HCT116 (cell line): ENCODE measurements at regions not wholly inside any gene's neighbourhood (a gene's known extent, or its start where the extent isn't known, plus 50 kb on each side); places are given as distances from the start of the nearest gene placed in this dataset.

Experiments
- EZH2 ChIP-seq: fragments of 200-600 bp; sonication (generic); IDR thresholded peaks from 2 replicates; pipeline ENCODE4 v1.6.1; 2017; ENCODE audit warnings: antibody characterized with exemption, mixed run types
- POLR2A ChIP-seq: IDR thresholded peaks from 2 replicates; pipeline ENCODE4 v1.7.0; 2011; ENCODE audit warnings: borderline replicate concordance; ENCODE audit not compliant: insufficient read depth, insufficient read length; ENCODE audit errors: extremely low read depth
- SP1 ChIP-seq: IDR thresholded peaks from 2 replicates; pipeline ENCODE4 v1.6.1; 2012; ENCODE audit warnings: low read depth
- SRF ChIP-seq: IDR thresholded peaks from 2 replicates; pipeline ENCODE4 v1.6.1; 2012; ENCODE audit warnings: low read depth
- YY1 ChIP-seq: IDR thresholded peaks from 2 replicates; pipeline ENCODE4 v1.6.1; 2011; ENCODE audit warnings: low read length, low read depth, moderate library complexity, mild to moderate bottlenecking; ENCODE audit not compliant: insufficient replicate concordance; ENCODE audit errors: extremely low read depth
- ZFX ChIP-seq: fragments of 450-650 bp; IDR thresholded peaks from 2 replicates; pipeline ENCODE4 v1.6.1; 2017
- TF ChIP-seq, protein P1 (sequence below), 3 experiments: fragments of 200-600 bp in 1 of 3; sonication (generic) in 1 of 3; IDR thresholded peaks in 2 of 3; conservative IDR thresholded peaks in 1 of 3; 2 replicates each; pipeline ENCODE4 v1.5.1; 2012 to 2017; ENCODE audit warnings: low read depth in 2 of 3, low read length in 2 of 3, antibody characterized with exemption in 1 of 3, borderline replicate concordance in 1 of 3, control low read depth in 1 of 3, mild to moderate bottlenecking in 1 of 3, mixed read lengths in 1 of 3, mixed run types in 1 of 3, moderate library complexity in 1 of 3; ENCODE audit not compliant: insufficient read depth in 1 of 3
- TF ChIP-seq, protein P2 (sequence below): IDR thresholded peaks from 2 replicates; pipeline ENCODE4 v1.6.1; 2012; ENCODE audit warnings: low read depth

GRCh38 chr1:66480162-66480561 lies 53.8 kb upstream of the SGIP1 start:
- TF ChIP-seq POLR2A (no peak), SRF (no peak), SP1 (no peak), YY1 (no peak), ZFX (no peak), EZH2 (no peak)
- TF ChIP-seq, protein P1, sequence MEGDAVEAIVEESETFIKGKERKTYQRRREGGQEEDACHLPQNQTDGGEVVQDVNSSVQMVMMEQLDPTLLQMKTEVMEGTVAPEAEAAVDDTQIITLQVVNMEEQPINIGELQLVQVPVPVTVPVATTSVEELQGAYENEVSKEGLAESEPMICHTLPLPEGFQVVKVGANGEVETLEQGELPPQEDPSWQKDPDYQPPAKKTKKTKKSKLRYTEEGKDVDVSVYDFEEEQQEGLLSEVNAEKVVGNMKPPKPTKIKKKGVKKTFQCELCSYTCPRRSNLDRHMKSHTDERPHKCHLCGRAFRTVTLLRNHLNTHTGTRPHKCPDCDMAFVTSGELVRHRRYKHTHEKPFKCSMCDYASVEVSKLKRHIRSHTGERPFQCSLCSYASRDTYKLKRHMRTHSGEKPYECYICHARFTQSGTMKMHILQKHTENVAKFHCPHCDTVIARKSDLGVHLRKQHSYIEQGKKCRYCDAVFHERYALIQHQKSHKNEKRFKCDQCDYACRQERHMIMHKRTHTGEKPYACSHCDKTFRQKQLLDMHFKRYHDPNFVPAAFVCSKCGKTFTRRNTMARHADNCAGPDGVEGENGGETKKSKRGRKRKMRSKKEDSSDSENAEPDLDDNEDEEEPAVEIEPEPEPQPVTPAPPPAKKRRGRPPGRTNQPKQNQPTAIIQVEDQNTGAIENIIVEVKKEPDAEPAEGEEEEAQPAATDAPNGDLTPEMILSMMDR (IDR thresholded peaks at IDR 0.05 in 2 of 3, conservative IDR thresholded peaks at IDR 0.05 in 1 of 3; ENCODE audit: borderline replicate concordance in 1 of 3, insufficient read depth in 1 of 3, low read depth in 2 of 3, low read length in 2 of 3), result no peak
- TF ChIP-seq, protein P2, sequence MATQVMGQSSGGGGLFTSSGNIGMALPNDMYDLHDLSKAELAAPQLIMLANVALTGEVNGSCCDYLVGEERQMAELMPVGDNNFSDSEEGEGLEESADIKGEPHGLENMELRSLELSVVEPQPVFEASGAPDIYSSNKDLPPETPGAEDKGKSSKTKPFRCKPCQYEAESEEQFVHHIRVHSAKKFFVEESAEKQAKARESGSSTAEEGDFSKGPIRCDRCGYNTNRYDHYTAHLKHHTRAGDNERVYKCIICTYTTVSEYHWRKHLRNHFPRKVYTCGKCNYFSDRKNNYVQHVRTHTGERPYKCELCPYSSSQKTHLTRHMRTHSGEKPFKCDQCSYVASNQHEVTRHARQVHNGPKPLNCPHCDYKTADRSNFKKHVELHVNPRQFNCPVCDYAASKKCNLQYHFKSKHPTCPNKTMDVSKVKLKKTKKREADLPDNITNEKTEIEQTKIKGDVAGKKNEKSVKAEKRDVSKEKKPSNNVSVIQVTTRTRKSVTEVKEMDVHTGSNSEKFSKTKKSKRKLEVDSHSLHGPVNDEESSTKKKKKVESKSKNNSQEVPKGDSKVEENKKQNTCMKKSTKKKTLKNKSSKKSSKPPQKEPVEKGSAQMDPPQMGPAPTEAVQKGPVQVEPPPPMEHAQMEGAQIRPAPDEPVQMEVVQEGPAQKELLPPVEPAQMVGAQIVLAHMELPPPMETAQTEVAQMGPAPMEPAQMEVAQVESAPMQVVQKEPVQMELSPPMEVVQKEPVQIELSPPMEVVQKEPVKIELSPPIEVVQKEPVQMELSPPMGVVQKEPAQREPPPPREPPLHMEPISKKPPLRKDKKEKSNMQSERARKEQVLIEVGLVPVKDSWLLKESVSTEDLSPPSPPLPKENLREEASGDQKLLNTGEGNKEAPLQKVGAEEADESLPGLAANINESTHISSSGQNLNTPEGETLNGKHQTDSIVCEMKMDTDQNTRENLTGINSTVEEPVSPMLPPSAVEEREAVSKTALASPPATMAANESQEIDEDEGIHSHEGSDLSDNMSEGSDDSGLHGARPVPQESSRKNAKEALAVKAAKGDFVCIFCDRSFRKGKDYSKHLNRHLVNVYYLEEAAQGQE, result no peak
